T-cell (primary cell): ENCODE measurements at regions not wholly inside any gene's neighbourhood (a gene's known extent, or its start where the extent isn't known, plus 50 kb on each side); places are given as distances from the start of the nearest gene placed in this dataset.

Experiments
- ATAC-seq, 4 experiments: fragments of 200-7000 bp in 3 of 4; fragments of 150-1000 bp in 1 of 4; cut with Tn5 transposase; replicated peaks in 1 of 4; 1 replicate in 3 of 4; 2 replicates in 1 of 4; pipeline ENCODE4 v1.10.0; 2021; ENCODE audit warnings: moderate library complexity in 3 of 4, mild to moderate bottlenecking in 2 of 4, moderate number of reproducible peaks in 1 of 4
- CTCF ChIA-PET, 2 donors: fragments of 300-600 bp; sonication (Branson Sonifier 250); formaldehyde crosslinking; loops; one replicate each; lab custom pipeline; 2022; ENCODE audit warnings: antibody characterized with exemption in 2 of 2; lab: Charles Lee
- POLR2A ChIA-PET, 2 donors: fragments of 300-600 bp; sonication (Branson Sonifier 250); formaldehyde crosslinking; loops; one replicate each; lab custom pipeline; 2022; ENCODE audit warnings: antibody characterized with exemption in 2 of 2; lab: Charles Lee
- DNase-seq, 35 experiments: peaks; one replicate each; pipeline versions ENCODE4 v3.0.0 to v3.0.0-alpha.2; 2013 to 2023
- H3K27ac ChIP-seq: one replicate; pipeline ENCODE4 v1.5.1; 2013; ENCODE audit warnings: low read length
- H3K27me3 ChIP-seq, 2 experiments: replicated peaks in 1 of 2; 1 replicate in 1 of 2; 2 replicates in 1 of 2; pipeline versions ENCODE4 v1.6.1 to v1.7.0; 2013; ENCODE audit warnings: low read length in 1 of 2, mixed read lengths in 1 of 2; ENCODE audit not compliant: control insufficient read depth in 2 of 2, insufficient read depth in 2 of 2; ENCODE audit errors: extremely low read depth in 1 of 2
- H3K36me3 ChIP-seq, 2 donors: 1 replicate in 1 of 2; 2 replicates in 1 of 2; pipeline versions ENCODE4 v1.6.1 to v1.7.0; 2013; ENCODE audit warnings: low read length in 1 of 2; ENCODE audit not compliant: control insufficient read depth in 2 of 2, insufficient read depth in 1 of 2; ENCODE audit errors: extremely low read depth in 1 of 2
- H3K4me1 ChIP-seq, 2 experiments: 1 replicate in 1 of 2; 2 replicates in 1 of 2; pipeline versions ENCODE4 v1.6.1 to v1.7.0; 2013; ENCODE audit warnings: low read length in 2 of 2, mixed read lengths in 1 of 2; ENCODE audit not compliant: insufficient read depth in 2 of 2, control insufficient read depth in 1 of 2; ENCODE audit errors: extremely low read depth in 1 of 2
- H3K4me3 ChIP-seq, 2 donors: 1 replicate in 1 of 2; 2 replicates in 1 of 2; pipeline versions ENCODE4 v1.5.1 to v1.7.0; 2013; ENCODE audit warnings: mild to moderate bottlenecking in 2 of 2, low read length in 1 of 2, moderate library complexity in 1 of 2; ENCODE audit not compliant: control insufficient read depth in 1 of 2; ENCODE audit errors: extremely low read depth in 1 of 2
- H3K9me3 ChIP-seq: 2 replicates; pipeline ENCODE4 v1.7.0; 2013
- H3K27ac Mint-ChIP-seq, 2 donors: one replicate each; pipeline ENCODE4 v1.8.0; 2020 to 2021; ENCODE audit warnings: mild to moderate bottlenecking in 2 of 2, mixed read lengths in 2 of 2
- H3K27me3 Mint-ChIP-seq, 2 donors: one replicate each; pipeline ENCODE4 v1.8.0; 2021 to 2022; ENCODE audit warnings: mixed read lengths in 2 of 2
- H3K36me3 Mint-ChIP-seq: one replicate; pipeline ENCODE4 v1.8.0; 2021; ENCODE audit warnings: mixed read lengths
- H3K4me1 Mint-ChIP-seq, 3 donors: one replicate each; pipeline ENCODE4 v1.8.0; 2020 to 2022; ENCODE audit warnings: mixed read lengths in 3 of 3, mild to moderate bottlenecking in 1 of 3
- H3K4me3 Mint-ChIP-seq, 3 donors: one replicate each; pipeline ENCODE4 v1.8.0; 2020 to 2022; ENCODE audit warnings: mild to moderate bottlenecking in 3 of 3, mixed read lengths in 3 of 3, moderate library complexity in 3 of 3
- H3K9me3 Mint-ChIP-seq, 3 donors: one replicate each; pipeline ENCODE4 v1.8.0; 2020 to 2022; ENCODE audit warnings: mixed read lengths in 3 of 3
- WGBS: methylation state at CpG from one replicate; pipeline ENCODE4 v1.1.5; 2013; ENCODE audit warnings: missing lambda C conversion rate; ENCODE audit not compliant: insufficient coverage; 5-methylcytosine and 5-hydroxymethylcytosine counted together

DNA sequence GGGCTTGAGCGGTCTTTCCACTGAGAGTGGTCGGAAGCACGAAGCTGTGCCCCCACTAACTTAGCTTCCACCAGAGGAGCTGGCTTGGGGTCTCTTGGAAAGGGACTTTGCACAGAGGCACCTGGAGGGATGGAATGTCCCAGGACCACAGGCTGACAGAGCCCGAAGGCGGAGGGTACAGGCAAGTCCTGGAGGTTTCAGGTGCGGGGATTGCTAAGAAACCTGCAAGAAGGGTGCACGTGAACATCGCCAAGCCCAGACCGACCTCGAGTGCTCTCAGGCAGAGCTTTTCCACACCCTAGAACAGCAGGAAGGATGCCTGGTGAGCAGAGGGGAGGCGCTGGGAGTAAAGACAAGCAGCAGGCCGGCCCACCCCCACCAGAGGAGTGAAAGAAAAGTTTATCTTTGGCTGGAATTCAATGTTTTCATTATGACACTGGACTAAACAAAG, 61.6 kb downstream of the SERPINA3 start:
- Mint-ChIP-seq H3K27me3 (peaks cover 8 to 10% of the 10 kb centered on the region in 2 donors), H3K27ac (no peak overlapping the region), H3K9me3 (no peaks in the 10 kb centered on the region), H3K36me3 (no peaks in the 10 kb centered on the region), H3K4me1 (no peaks in the 10 kb centered on the region), H3K4me3 (no peak overlapping the region)
- 84% methylated on average over 5 of the region's 12 CpGs for WGBS
- ChIA-PET POLR2A (no interaction called here), CTCF (no interaction called here)
- Histone ChIP-seq H3K4me1 (no peaks in the 10 kb centered on the region), H3K27ac (no peak overlapping the region), H3K4me3 (no peak overlapping the region), H3K27me3 (peaks cover 0 to 21% of the 10 kb centered on the region in 2 experiments), H3K9me3 (no peaks in the 10 kb centered on the region), H3K36me3 (no peaks in the 10 kb centered on the region)
- no peak for ATAC-seq
- no peak for DNase-seq
